ENCODE measurements at regions not wholly inside any gene's neighbourhood (a gene's known extent, or its start where the extent isn't known, plus 50 kb on each side); places are given as distances from the start of the nearest gene placed in this dataset.

DNA sequence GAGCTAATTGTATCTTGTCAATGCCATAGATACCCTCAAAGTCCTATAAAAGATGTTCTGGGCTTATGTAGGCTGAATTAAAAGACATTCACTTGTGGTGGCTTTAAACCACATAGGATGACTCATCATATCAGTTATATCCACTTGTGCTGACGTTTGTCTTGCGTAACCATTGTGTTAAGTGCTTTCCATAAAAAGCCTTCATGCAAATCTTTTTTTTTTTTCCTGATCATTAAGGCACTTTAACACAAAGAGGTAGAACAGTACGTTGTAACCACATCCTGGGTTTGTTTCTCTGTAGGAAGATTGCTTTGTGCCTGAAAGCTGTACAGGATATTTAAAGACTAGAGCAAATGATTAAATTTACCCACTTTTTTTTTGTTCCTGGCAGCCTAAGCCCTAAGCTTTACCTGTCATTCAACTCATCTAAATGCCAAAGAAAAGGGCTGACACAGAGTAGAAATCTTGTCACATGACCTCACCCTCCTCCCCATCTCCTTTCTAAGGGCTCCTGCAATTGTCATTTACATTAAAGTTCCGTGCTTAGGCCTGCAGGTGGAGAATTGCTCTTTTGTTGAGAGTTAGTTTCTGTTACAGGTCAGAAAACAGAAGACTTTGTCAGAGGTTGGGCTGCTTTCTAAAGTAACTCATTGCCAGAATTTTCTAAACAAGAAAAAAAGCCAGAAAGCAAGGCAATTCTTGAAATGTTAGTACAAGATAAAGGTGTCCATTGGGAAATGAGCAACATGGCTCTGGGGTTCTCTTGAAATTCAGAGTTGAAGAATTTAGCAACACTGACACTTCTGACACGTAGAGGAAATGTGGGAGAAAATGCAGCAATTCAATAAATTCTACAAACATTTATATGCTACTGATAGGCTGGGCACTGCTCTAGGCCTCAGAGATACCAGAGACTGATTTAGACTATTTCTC, 555.6 kb downstream of the PPARGC1A start:
- no peak for DNase-seq (ENCODE audit: low spot score)

GRCh38 chr4:23333556-23333945, 556.3 kb downstream of the PPARGC1A start:
- no peak for DNase-seq (ENCODE audit: low spot score)

GRCh38 chr4:23332313-23332712, 557.5 kb downstream of the PPARGC1A start:
- DNase-seq (ENCODE audit: low spot score): no peak

- DNase-seq (ENCODE audit: low spot score): no peak
Measured at GRCh38 chr4:23327120-23327519, 562.7 kb downstream of the PPARGC1A start.

- no peak for DNase-seq (ENCODE audit: low spot score)
Measured at GRCh38 chr4:23324021-23324690, 565.7 kb downstream of the PPARGC1A start.

DNA sequence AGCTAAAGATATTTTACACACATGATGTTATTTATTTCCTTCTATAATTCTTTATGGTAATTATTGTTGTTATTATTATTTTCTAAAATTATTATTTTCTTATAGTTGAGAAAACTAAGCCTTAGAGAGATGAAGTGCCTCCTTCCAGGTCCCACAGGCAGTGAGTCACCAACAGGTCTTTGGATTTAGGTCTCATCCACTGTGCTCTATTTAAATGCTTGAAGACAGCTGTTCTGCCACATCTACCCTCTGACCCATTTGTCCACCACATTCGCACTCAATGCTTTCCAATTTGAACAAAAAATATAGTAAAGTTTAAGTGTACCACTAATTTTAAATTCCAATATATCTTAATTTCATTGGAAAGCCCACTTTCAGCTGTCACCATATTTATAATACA, 566.4 kb downstream of the PPARGC1A start:
- no peak for DNase-seq (ENCODE audit: low spot score)

- DNase-seq (ENCODE audit: low spot score): no peak
Measured at GRCh38 chr4:23322732-23323131, 567.1 kb downstream of the PPARGC1A start.

GRCh38 chr4:23320931-23321587, 568.8 kb downstream of the PPARGC1A start:
- no peak for DNase-seq (ENCODE audit: low spot score)

DNA sequence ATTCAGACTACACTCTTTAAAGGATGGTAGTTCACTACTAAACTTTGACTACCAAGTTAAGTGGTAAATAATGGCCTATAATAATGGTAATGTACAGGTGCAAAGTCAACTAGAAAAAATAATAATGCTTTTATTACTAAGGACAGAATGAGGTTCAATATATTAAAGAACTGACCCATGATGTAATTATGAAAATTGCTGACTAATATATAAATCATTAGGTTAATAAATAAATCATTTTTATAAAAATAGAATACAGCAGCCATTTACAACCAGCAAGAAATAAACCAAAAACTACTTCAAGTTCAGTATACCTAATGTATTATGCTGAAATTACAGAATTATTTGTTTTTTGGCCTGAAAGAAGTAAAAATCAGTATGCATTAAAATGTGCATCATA, 577.2 kb downstream of the PPARGC1A start:
- no peak for DNase-seq (ENCODE audit: low spot score)

DNA sequence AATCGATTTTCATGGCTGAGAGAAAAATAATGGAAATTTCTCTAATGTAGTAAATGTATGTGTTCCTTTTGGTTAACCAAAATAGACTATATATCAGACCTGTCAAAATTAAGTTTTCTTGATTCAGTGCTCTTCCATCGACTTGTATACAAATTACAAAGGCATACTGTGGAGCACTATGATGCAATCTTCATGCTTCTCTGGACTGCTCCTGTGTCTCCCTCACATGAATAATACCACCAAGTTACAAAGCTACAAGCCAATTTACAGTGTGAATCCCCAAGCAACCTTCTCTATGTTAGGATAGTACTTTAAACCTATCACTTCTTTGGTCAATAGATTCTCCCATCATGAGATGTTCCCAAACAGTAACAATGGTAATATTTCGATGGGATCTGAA, 577.9 kb downstream of the PPARGC1A start:
- DNase-seq (ENCODE audit: low spot score): no peak

DNA sequence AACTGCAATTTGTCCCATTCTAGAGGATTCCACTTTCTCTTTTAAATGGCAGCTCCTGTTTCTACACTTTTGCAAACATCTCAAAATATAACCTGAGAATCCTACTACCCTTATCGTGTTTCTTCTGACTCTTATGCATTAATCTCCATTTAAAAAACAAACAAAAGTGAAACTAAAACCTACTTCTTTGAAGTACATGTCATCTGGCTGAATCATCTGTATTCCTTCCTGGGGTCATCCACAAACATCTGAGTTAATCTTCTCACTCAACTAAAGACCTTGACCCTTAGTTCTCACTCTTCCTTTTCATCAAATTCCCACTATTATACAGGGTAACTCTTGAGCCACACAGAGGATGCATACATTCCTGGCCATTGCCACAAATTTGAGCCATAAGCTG, 584.8 kb downstream of the PPARGC1A start:
- DNase-seq (ENCODE audit: low spot score): no peak

- DNase-seq (ENCODE audit: low spot score): no peak
Measured at GRCh38 chr4:23298371-23298770, 591.5 kb downstream of the PPARGC1A start.

DNA sequence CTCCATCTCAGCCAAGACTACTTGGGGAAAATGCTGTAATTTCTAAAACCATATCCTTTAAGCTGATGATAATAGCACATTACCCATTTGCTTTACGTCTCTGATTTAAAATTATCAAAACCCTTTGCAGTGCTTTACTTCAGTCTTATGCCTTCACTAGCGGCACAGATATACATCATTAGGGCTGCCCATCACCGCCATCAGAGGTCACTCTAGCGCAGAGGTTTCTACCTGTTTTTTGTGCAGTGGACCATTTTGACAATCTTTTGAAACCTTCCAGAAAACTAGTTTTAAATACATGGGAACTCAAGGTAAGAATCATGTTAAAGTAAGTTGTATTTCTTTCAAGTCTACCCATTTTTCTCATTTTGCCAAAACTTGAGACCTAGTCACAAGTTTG, 592.5 kb downstream of the PPARGC1A start:
- DNase-seq (ENCODE audit: low spot score): no peak

DNA sequence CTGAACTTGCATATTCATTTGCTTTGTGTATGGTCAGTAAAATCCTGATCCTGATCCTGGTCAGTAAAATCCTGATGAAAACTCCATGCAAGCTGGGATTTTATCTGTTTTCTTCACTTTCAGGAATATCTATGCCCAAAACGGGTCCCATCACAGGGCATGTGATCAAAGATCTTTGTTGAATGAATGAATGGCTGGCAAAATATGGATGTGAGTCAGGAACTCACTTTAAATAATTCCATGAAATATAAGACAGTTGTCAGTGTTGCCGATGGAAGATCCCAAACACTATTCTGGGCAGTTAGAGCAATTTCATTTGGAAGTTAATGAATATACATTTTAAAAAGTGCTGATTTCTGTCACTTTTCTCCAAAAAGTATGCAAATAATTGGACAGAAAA, 598.4 kb downstream of the GBA3 start:
- no peak for DNase-seq (ENCODE audit: low spot score)

- no peak for DNase-seq (ENCODE audit: low spot score)
Measured at GRCh38 chr4:23290656-23291055, 597.9 kb downstream of the GBA3 start.

DNA sequence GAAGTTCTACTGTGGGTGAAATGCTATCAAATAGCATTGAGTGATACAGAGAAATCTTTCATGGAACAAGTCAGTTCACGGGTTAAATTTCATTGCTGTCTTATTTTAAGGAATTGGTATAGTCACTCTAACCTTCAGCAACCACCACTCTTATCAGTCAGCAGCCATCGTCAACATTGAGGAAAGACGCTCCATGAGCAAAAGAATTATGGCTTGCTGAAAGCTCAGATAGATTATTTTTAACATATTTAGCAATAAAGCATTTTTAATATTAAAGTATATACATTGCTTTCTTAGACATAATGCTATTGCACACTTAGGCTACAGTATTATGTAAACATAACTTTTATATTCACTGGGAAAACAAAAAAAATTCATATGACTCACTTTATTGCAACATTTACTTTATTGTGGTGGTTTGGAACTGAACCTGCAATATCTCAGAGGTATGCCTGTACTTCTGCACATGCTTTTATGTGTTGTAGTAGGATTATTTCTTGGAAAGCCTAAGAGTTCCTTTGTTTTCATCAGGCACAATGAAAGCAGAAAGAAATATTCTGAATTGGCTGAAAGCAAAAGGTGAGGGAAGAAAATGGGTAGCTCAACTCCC, 586.7 kb downstream of the GBA3 start:
- no peak for DNase-seq (ENCODE audit: low spot score)

DNA sequence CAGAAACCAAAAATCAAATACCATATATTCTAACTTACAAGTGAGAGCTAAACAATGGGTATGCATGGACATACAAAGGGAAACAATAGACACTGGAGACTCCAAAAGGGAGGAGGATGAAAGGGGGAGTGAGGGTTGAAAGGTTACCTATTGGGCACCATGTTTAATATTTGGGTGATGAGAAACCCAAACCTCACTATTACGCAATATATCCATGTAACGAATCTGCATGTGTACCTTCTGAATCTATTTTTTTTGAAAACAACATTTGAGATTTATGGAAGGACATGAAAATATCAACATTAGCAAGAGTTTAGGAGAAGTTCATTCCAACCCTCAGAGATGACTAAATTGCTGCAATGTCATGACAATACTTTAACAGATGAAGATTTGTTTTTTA, 586.1 kb downstream of the GBA3 start:
- DNase-seq (ENCODE audit: low spot score): no peak

- DNase-seq (ENCODE audit: low spot score): no peak
Measured at GRCh38 chr4:23276076-23276475, 583.3 kb downstream of the GBA3 start.

- DNase-seq (ENCODE audit: low spot score): no peak
Measured at GRCh38 chr4:23269566-23269965, 576.8 kb downstream of the GBA3 start.

GRCh38 chr4:23268072-23268771, 575.5 kb downstream of the GBA3 start:
- DNase-seq (ENCODE audit: low spot score): no peak

- DNase-seq (ENCODE audit: low spot score): no peak
Measured at GRCh38 chr4:23266401-23266800, 573.7 kb downstream of the GBA3 start.

- DNase-seq (ENCODE audit: low spot score): no peak
Measured at GRCh38 chr4:23260511-23260910, 567.8 kb downstream of the GBA3 start.
